ENCODE measurements at regions not wholly inside any gene's neighbourhood (a gene's known extent, or its start where the extent isn't known, plus 50 kb on each side); places are given as distances from the start of the nearest gene placed in this dataset.
A peak's percentile ranks its signal among the peaks of the same experiment; 100 is the strongest.

DNA sequence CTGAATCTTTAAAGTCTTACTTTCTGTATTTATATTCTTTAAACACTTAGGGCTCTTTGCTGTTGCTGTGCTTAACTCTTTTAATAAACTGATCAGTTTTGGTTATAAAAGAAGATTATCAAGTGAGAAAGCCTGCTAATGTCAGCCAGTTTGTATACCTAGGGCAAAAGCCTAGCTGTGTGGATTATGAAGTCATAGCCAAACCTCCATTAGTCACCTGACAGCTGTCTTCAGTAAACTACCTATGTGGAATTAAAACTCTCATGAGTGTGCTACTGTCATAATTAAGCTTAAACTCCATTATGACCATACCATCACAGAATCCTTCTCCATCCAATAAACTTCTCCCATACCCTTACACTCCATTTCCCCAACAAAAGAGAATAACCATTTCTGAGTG, 762.7 kb downstream of the NTRK3 start:
- Histone ChIP-seq H3K36me3 (no peaks in the 10 kb centered on the region), H3K9me3 (no peaks in the 10 kb centered on the region), H3K4me3 (no peak overlapping the region), H3K27me3 (no peaks in the 10 kb centered on the region), H3K4me1 (peaks cover 0 to 6% (median 3%) of the 10 kb centered on the region in 3 donors), H3K27ac (no peak overlapping the region)
- no peak for TF ChIP-seq EP300 (IDR thresholded peaks at IDR 0.05)
- no peak for ATAC-seq

DNA sequence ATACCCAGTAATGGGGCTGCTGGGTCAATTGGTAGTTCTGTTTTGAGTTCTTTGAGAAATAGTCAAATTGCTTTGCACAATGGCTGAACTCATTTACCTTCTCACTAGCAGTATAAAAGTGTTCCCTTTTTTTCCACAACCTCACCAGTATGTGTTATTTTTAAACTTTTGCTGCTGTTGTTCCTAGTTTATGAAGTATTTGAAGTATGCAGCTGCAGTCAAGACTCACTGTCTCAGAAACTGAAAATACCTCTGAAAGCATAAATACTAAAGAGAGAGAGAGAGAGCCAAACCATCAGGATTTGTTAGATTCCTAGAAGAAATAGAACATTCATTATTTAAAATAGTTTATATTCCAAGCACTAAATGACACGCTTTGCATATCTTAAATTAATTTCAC, 764.2 kb downstream of the NTRK3 start:
- Histone ChIP-seq H3K4me3 (no peak overlapping the region), H3K36me3 (no peaks in the 10 kb centered on the region), H3K27me3 (no peaks in the 10 kb centered on the region), H3K9me3 (no peaks in the 10 kb centered on the region), H3K4me1 (peaks cover 0 to 6% (median 3%) of the 10 kb centered on the region in 3 donors), H3K27ac (peak overlapping the region in 1 of 4 donors; percentile 22)
- no peak for ATAC-seq
- 23 to 63% methylated on average over 1 of the region's 1 CpG for WGBS, 2 donors (ENCODE audit: low coverage in 1 of 2)
- TF ChIP-seq POLR2A (IDR thresholded peaks at IDR 0.05) (no peak), POLR2AphosphoS5 (IDR thresholded peaks at IDR 0.05) (no peak), EP300 (IDR thresholded peaks at IDR 0.05) (no peak)
- TF ChIP-seq, protein P1, sequence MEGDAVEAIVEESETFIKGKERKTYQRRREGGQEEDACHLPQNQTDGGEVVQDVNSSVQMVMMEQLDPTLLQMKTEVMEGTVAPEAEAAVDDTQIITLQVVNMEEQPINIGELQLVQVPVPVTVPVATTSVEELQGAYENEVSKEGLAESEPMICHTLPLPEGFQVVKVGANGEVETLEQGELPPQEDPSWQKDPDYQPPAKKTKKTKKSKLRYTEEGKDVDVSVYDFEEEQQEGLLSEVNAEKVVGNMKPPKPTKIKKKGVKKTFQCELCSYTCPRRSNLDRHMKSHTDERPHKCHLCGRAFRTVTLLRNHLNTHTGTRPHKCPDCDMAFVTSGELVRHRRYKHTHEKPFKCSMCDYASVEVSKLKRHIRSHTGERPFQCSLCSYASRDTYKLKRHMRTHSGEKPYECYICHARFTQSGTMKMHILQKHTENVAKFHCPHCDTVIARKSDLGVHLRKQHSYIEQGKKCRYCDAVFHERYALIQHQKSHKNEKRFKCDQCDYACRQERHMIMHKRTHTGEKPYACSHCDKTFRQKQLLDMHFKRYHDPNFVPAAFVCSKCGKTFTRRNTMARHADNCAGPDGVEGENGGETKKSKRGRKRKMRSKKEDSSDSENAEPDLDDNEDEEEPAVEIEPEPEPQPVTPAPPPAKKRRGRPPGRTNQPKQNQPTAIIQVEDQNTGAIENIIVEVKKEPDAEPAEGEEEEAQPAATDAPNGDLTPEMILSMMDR (IDR thresholded peaks at IDR 0.05) = no peak

DNA sequence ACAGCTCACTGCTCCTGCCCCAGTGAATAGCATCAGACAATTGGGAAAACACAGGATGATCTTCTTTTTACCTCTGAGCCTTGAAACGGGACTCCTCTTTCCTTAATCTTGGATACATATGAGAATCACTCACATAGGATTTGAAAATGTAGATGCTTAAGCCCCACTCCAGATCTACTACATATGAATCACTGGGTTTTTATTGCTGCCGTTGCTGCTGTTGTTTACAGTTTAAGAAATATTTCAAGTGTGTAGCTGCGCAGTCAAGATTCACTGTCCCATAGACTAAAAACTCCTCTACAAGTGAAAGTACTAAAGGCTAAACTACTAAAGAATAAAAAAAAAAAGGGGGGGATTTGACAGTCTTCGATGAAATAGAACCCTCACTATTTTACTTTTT, 765.9 kb downstream of the NTRK3 start:
- Histone ChIP-seq H3K27ac (no peak overlapping the region), H3K9me3 (no peaks in the 10 kb centered on the region), H3K27me3 (no peaks in the 10 kb centered on the region), H3K36me3 (no peaks in the 10 kb centered on the region), H3K4me1 (no peaks in the 10 kb centered on the region), H3K4me3 (no peak overlapping the region)
- TF ChIP-seq POLR2AphosphoS5 (IDR thresholded peaks at IDR 0.05) (no peak), POLR2A (IDR thresholded peaks at IDR 0.05) (no peak), EP300 (IDR thresholded peaks at IDR 0.05) (no peak)
- TF ChIP-seq, protein P1 (IDR thresholded peaks at IDR 0.05) = no peak
- no peak for ATAC-seq
- 57 to 82% methylated on average over 4 of the region's 4 CpGs for WGBS, 2 donors (ENCODE audit: low coverage in 1 of 2)

DNA sequence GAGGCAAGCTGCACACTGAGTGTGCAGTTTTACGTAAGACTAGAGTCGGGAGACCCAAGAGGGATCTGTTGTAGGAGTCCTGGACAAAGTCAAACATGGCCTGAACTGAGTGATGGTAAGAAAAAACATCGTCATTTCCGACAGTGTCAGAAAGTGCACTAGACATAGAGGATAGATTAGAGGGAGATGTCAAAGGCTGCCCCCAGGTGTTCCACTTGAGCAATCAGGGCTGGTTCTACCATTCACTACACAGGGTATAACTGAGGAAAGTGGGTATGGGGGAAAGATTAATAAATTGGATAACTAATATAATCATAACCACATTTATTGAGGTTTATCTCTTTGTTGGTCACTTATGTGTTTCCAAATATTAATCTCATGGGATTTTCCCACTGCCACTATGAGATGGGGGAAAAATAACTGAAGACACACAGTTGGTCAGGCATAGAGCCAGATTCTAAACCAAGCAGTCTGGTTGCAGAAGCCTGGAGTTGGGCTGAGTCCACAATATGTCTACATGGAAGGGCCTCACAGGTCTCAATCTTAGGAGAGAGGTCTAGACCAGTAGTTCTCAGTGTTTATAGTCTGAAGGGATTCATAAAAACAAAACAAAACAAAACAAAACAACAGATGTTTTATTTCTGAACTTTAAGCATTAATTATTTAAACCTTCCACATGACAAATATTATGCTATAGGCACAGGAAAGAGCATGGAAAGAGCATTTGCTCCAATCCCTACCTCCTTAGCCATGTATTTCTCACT, 766.5 kb downstream of the NTRK3 start:
- H3K27me3 ChIP-seq = no peaks in the 10 kb centered on the region
- no peak for TF ChIP-seq POLR2A (IDR thresholded peaks at IDR 0.05)
- TF ChIP-seq EP300 (IDR thresholded peaks at IDR 0.05) = no peak
- no peak for TF ChIP-seq POLR2AphosphoS5 (IDR thresholded peaks at IDR 0.05)
- TF ChIP-seq, protein P1 (IDR thresholded peaks at IDR 0.05) = no peak
- WGBS, 2 donors (ENCODE audit: low coverage in 1 of 2) = 68 to 71% methylated on average over 2 to 4 of the region's 4 CpGs
- ATAC-seq = no peak
- H3K4me1 ChIP-seq = no peaks in the 10 kb centered on the region
- no peak overlapping the region for H3K27ac ChIP-seq
- no peak overlapping the region for H3K4me3 ChIP-seq
- H3K36me3 ChIP-seq = no peaks in the 10 kb centered on the region
- no peaks in the 10 kb centered on the region for H3K9me3 ChIP-seq

DNA sequence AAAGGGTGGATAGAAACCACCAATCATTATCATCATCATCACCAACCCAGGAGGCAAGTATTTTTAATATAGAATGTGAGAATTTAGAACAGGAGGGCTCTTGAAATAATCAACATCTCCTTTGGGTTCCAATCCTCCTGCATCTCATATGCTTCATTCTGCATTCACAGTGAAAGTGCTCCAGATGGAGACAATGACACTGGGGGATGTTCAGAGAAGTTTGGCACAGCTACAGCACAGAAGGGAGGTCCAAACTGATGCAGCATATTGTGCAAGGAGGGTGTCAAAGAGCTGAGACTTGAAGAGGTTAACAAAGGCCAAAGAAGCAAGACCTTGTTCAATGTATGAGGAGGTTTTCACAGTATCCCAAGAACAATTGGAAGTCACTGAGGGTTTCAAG, 767.1 kb downstream of the NTRK3 start:
- Histone ChIP-seq H3K27me3 (no peaks in the 10 kb centered on the region), H3K4me1 (no peaks in the 10 kb centered on the region), H3K36me3 (no peaks in the 10 kb centered on the region), H3K27ac (no peak overlapping the region), H3K9me3 (no peaks in the 10 kb centered on the region), H3K4me3 (no peak overlapping the region)
- ATAC-seq = no peak
- TF ChIP-seq POLR2A (IDR thresholded peaks at IDR 0.05) = no peak
- TF ChIP-seq POLR2AphosphoS5 (IDR thresholded peaks at IDR 0.05) = no peak
- no peak for TF ChIP-seq EP300 (IDR thresholded peaks at IDR 0.05)

DNA sequence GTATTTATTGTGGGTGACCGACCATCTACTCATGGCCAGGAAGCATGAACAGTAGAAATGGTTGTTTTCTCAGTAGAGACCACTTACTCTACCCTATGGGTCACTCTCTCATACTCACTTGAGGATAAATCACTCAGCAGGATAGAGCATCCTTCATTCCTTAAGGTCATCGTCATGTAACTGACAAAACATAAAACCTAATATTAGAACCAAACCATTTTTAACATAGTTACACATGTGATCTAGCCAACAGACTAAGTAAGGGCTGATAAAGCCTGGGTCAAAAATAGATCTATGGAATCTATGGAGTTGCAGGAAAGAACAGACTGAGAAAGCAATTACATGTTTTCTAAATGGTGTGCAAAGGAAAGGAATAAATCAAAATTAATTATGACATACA, 769.1 kb downstream of the NTRK3 start:
- Histone ChIP-seq H3K36me3 (no peaks in the 10 kb centered on the region), H3K4me1 (no peaks in the 10 kb centered on the region), H3K27me3 (no peaks in the 10 kb centered on the region), H3K27ac (no peak overlapping the region), H3K9me3 (no peaks in the 10 kb centered on the region), H3K4me3 (no peak overlapping the region)
- WGBS, 2 donors (ENCODE audit: low coverage in 1 of 2) = 58 to 60% methylated on average over 2 of the region's 2 CpGs
- TF ChIP-seq POLR2AphosphoS5 (IDR thresholded peaks at IDR 0.05) = no peak
- TF ChIP-seq POLR2A (IDR thresholded peaks at IDR 0.05) = no peak
- TF ChIP-seq, protein P1 (IDR thresholded peaks at IDR 0.05) = no peak
- no peak for TF ChIP-seq EP300 (IDR thresholded peaks at IDR 0.05)
- ATAC-seq = no peak
